HEK293 (cell line): ENCODE measurements at regions not wholly inside any gene's neighbourhood (a gene's known extent, or its start where the extent isn't known, plus 50 kb on each side); places are given as distances from the start of the nearest gene placed in this dataset.
"Not testable (repeated sequence)": the region's sequence is repeated elsewhere in the genome, so short reads cannot be mapped to it uniquely, and the experiment has no call there.

Experiments used
- CTCF ChIA-PET: fragments of 350-600 bp; formaldehyde crosslinking; extraction: SDS; loops from one replicate; lab custom pipeline; 2021; ENCODE audit warnings: antibody characterized with exemption; lab: Yijun Ruan, JAX
- POLR2A ChIA-PET: fragments of 300-600 bp; formaldehyde crosslinking; extraction: SDS; loops from one replicate; lab custom pipeline; 2020; ENCODE audit warnings: antibody characterized with exemption, inconsistent platforms; lab: Yijun Ruan, JAX
- H3K27ac ChIP-seq: fragments of 200-500 bp; sonication (Bioruptor generic); 2 replicates; pipeline ENCODE4 v1.5.1; 2014; ENCODE audit warnings: low read depth, low read length, control low read depth, inconsistent platforms; ENCODE audit errors: extremely low read depth
- H3K36me3 ChIP-seq, 2 experiments: fragments of 200-500 bp in 1 of 2; sonication (Bioruptor generic) in 1 of 2; 1 replicate in 1 of 2; 2 replicates in 1 of 2; pipeline ENCODE4 v1.5.1; 2014 to 2017; ENCODE audit warnings: inconsistent platforms in 2 of 2, low read length in 2 of 2; ENCODE audit not compliant: control insufficient read depth in 2 of 2, insufficient read depth in 1 of 2
- H3K4me1 ChIP-seq: fragments of 200-500 bp; sonication (Bioruptor generic); 2 replicates; pipeline ENCODE4 v1.5.1; 2014; ENCODE audit warnings: mild to moderate bottlenecking, low read length, inconsistent platforms; ENCODE audit not compliant: control insufficient read depth, insufficient read depth
- H3K4me3 ChIP-seq: 2 replicates; pipeline ENCODE4 v1.5.1; 2011; ENCODE audit warnings: low read depth, mild to moderate bottlenecking, control low read depth, low read length, moderate library complexity
- H3K9me3 ChIP-seq: fragments of 200-500 bp; sonication (Bioruptor generic); 2 replicates; pipeline ENCODE4 v1.5.1; 2014; ENCODE audit warnings: low read depth, low read length, inconsistent platforms; ENCODE audit not compliant: control insufficient read depth, insufficient read depth
- GFI1B ChIP-seq: fragments of 450-650 bp; formaldehyde crosslinking; IDR thresholded peaks from 2 replicates; pipeline ENCODE4 v1.5.1; 2016; ENCODE audit warnings: missing biosample characterization, missing genetic modification characterization
- GLI2 ChIP-seq: fragments of 450-650 bp; formaldehyde crosslinking; IDR thresholded peaks from 2 replicates; pipeline ENCODE4; 2017; ENCODE audit warnings: missing biosample characterization, missing genetic modification characterization, low read depth, borderline replicate concordance
- GLIS1 ChIP-seq: fragments of 450-650 bp; formaldehyde crosslinking; IDR thresholded peaks from 2 replicates; pipeline ENCODE4 v1.5.1; 2016; ENCODE audit warnings: missing biosample characterization, missing genetic modification characterization
- HOXD13 ChIP-seq: sonication (generic); formaldehyde crosslinking; IDR thresholded peaks from 2 replicates; pipeline ENCODE4 v1.8.0; 2022; ENCODE audit warnings: missing genetic modification reagents, borderline replicate concordance
- PRDM10 ChIP-seq: fragments of 450-650 bp; formaldehyde crosslinking; IDR thresholded peaks from 2 replicates; pipeline ENCODE4 v1.5.1; 2016; ENCODE audit warnings: missing biosample characterization, missing genetic modification characterization
- REPIN1 ChIP-seq: fragments of 450-650 bp; formaldehyde crosslinking; IDR thresholded peaks from 2 replicates; pipeline ENCODE4 v1.5.1; 2017; ENCODE audit warnings: missing biosample characterization, missing genetic modification characterization, low read depth
- REST ChIP-seq: fragments of 450-650 bp; formaldehyde crosslinking; IDR thresholded peaks from 2 replicates; pipeline ENCODE4 v1.5.1; 2016; ENCODE audit warnings: missing biosample characterization, missing genetic modification characterization
- YY1 ChIP-seq: fragments of 450-650 bp; formaldehyde crosslinking; IDR thresholded peaks from 2 replicates; pipeline ENCODE4 v1.5.1; 2018; ENCODE audit warnings: missing biosample characterization, missing genetic modification characterization
- ZBTB7A ChIP-seq: fragments of 450-650 bp; formaldehyde crosslinking; IDR thresholded peaks from 2 replicates; pipeline ENCODE4 v1.5.1; 2016; ENCODE audit warnings: low read depth, missing biosample characterization, missing genetic modification characterization
- ZNF10 ChIP-seq: fragments of 450-650 bp; formaldehyde crosslinking; IDR thresholded peaks from 2 replicates; pipeline ENCODE4 v1.5.1; 2017; ENCODE audit warnings: missing biosample characterization, missing genetic modification characterization
- ZNF133 ChIP-seq: fragments of 450-650 bp; formaldehyde crosslinking; IDR thresholded peaks from 2 replicates; pipeline ENCODE4 v1.5.1; 2016; ENCODE audit warnings: missing biosample characterization, missing genetic modification characterization
- ZNF146 ChIP-seq: fragments of 450-650 bp; formaldehyde crosslinking; IDR thresholded peaks from 2 replicates; pipeline ENCODE4 v1.5.1; 2016; ENCODE audit warnings: missing biosample characterization, missing genetic modification characterization
- ZNF157 ChIP-seq: fragments of 450-650 bp; formaldehyde crosslinking; IDR thresholded peaks from 2 replicates; pipeline ENCODE4 v1.5.1; 2016; ENCODE audit warnings: missing biosample characterization, missing genetic modification characterization
- ZNF248 ChIP-seq: fragments of 450-650 bp; formaldehyde crosslinking; IDR thresholded peaks from 2 replicates; pipeline ENCODE4 v1.5.1; 2017; ENCODE audit warnings: missing biosample characterization, missing genetic modification characterization
- ZNF274 ChIP-seq, 2 experiments: fragments of 200-500 bp in 1 of 2; fragments of 450-650 bp in 1 of 2; sonication (Bioruptor generic) in 1 of 2; formaldehyde crosslinking in 1 of 2; IDR thresholded peaks; 2 replicates each; pipeline versions ENCODE4 v1.5.1 to v1.6.1; 2014 to 2016; ENCODE audit warnings: borderline replicate concordance in 1 of 2, inconsistent platforms in 1 of 2, low read length in 1 of 2, missing biosample characterization in 1 of 2, missing genetic modification characterization in 1 of 2
- ZNF341 ChIP-seq: fragments of 450-650 bp; formaldehyde crosslinking; IDR thresholded peaks from 2 replicates; pipeline ENCODE4; 2016; ENCODE audit warnings: low read depth, missing biosample characterization, missing genetic modification characterization
- ZNF416 ChIP-seq: fragments of 450-650 bp; formaldehyde crosslinking; IDR thresholded peaks from 2 replicates; pipeline ENCODE4 v1.5.1; 2016; ENCODE audit warnings: missing biosample characterization, missing genetic modification characterization
- ZNF48 ChIP-seq: fragments of 450-650 bp; formaldehyde crosslinking; IDR thresholded peaks from 2 replicates; pipeline ENCODE4 v1.5.1; 2016; ENCODE audit warnings: missing biosample characterization, missing genetic modification characterization
- ZNF514 ChIP-seq: fragments of 450-650 bp; formaldehyde crosslinking; IDR thresholded peaks from 2 replicates; pipeline ENCODE4 v1.5.1; 2016; ENCODE audit warnings: missing biosample characterization, missing genetic modification characterization
- ZNF596 ChIP-seq: fragments of 450-650 bp; IDR thresholded peaks from 2 replicates; pipeline ENCODE4 v1.5.0; 2018; ENCODE audit warnings: missing biosample characterization, mild to moderate bottlenecking, missing genetic modification characterization, moderate library complexity
- ZSCAN16 ChIP-seq: fragments of 450-650 bp; formaldehyde crosslinking; IDR thresholded peaks from 2 replicates; pipeline ENCODE4 v1.5.1; 2016; ENCODE audit warnings: missing biosample characterization, missing genetic modification characterization
- ZSCAN18 ChIP-seq: fragments of 450-650 bp; formaldehyde crosslinking; IDR thresholded peaks from 2 replicates; pipeline ENCODE4 v1.5.1; 2016; ENCODE audit warnings: missing biosample characterization, missing genetic modification characterization

GRCh38 chr3:181921220-181921619 is 209.5 kb downstream of the SOX2 start:
- H3K36me3 ChIP-seq, result no peaks in the 10 kb centered on the region
- TF ChIP-seq ZNF48 (tag by site-specific recombination) (no peak), ZNF341 (tag by site-specific recombination) (no peak), ZNF274 (IDR thresholded peaks at IDR 0.05; ENCODE audit: low read length) (no peak), ZNF274 (tag by site-specific recombination; IDR thresholded peaks at IDR 0.05; ENCODE audit: borderline replicate concordance) (no peak), HOXD13 (CRISPR knock-in tag) (no peak)
- POLR2A ChIA-PET, result no interaction called here
- CTCF ChIA-PET, result no interaction called here
- H3K27ac ChIP-seq, result no peak overlapping the region
- no peaks in the 10 kb centered on the region for H3K9me3 ChIP-seq
- no peaks in the 10 kb centered on the region for H3K4me1 ChIP-seq
- no peak overlapping the region for H3K4me3 ChIP-seq

GRCh38 chr3:181925841-181926240 is 214.1 kb downstream of the SOX2 start:
- H3K36me3 ChIP-seq, H3K27ac ChIP-seq, H3K4me3 ChIP-seq, H3K9me3 ChIP-seq, H3K4me1 ChIP-seq, CTCF ChIA-PET, POLR2A ChIA-PET: not testable (repeated sequence)

- TF ChIP-seq ZNF248 (tag by site-specific recombination) (no peak), ZNF133 (tag by site-specific recombination) (no peak), REPIN1 (tag by site-specific recombination) (no peak), ZSCAN18 (tag by site-specific recombination) (no peak), ZNF514 (tag by site-specific recombination) (no peak), ZNF10 (tag by site-specific recombination) (no peak), GFI1B (tag by site-specific recombination) (no peak), REST (tag by site-specific recombination) (no peak), ZSCAN16 (no peak), ZNF596 (tag by site-specific recombination) (no peak), YY1 (tag by site-specific recombination) (no peak)
- TF ChIP-seq, all 188 proteins: peak for 0
- Histone ChIP-seq H3K9me3 (no peaks in the 10 kb centered on the region), H3K27ac (no peak overlapping the region), H3K4me3 (no peak overlapping the region), H3K4me1 (no peaks in the 10 kb centered on the region), H3K36me3 (no peaks in the 10 kb centered on the region)
- POLR2A ChIA-PET, result no interaction called here
- CTCF ChIA-PET, result no interaction called here
Observed at GRCh38 chr3:181929501-181929900, 217.8 kb downstream of the SOX2 start.

- H3K36me3 ChIP-seq, result no peaks in the 10 kb centered on the region
- H3K27ac ChIP-seq, result no peak overlapping the region
- ChIA-PET CTCF (no interaction called here), POLR2A (no interaction called here)
- H3K9me3 ChIP-seq, result no peaks in the 10 kb centered on the region
- H3K4me3 ChIP-seq, result no peak overlapping the region
- no peaks in the 10 kb centered on the region for H3K4me1 ChIP-seq
- TF ChIP-seq GLI2 (tag by site-specific recombination) (no peak), GLIS1 (tag by site-specific recombination) (no peak), PRDM10 (tag by site-specific recombination) (no peak), ZNF416 (tag by site-specific recombination) (no peak), ZBTB7A (no peak), ZNF157 (tag by site-specific recombination) (no peak), ZNF146 (tag by site-specific recombination) (no peak)
Observed at GRCh38 chr3:181930105-181930504, 218.4 kb downstream of the SOX2 start.
